Stomach (tissue), 8 donors: ENCODE measurements at regions not wholly inside any gene's neighbourhood (a gene's known extent, or its start where the extent isn't known, plus 50 kb on each side); places are given as distances from the start of the nearest gene placed in this dataset.

Experiments used
- DNase-seq, 2 donors: peaks; one replicate each; pipeline versions ENCODE4 v3.0.0 to v3.0.0-alpha.2; 2013 to 2019
- H3K27ac ChIP-seq, 5 donors: fragments of 200-600 bp in 4 of 5; sonication (generic) in 4 of 5; one replicate each; pipeline ENCODE4 v1.5.1; 2013 to 2019; ENCODE audit warnings: mild to moderate bottlenecking in 1 of 5, moderate library complexity in 1 of 5
- H3K27me3 ChIP-seq, 3 donors: fragments of 200-600 bp; sonication (generic); one replicate each; pipeline ENCODE4 v1.5.1; 2017 to 2019; ENCODE audit warnings: mixed run types in 1 of 3
- H3K36me3 ChIP-seq, 4 donors: fragments of 200-600 bp; sonication (generic); 1 replicate in 3 of 4; 2 replicates in 1 of 4; pipeline ENCODE4 v1.5.1; 2016 to 2019
- H3K4me1 ChIP-seq, 4 donors: fragments of 200-600 bp; sonication (generic); one replicate each; pipeline ENCODE4 v1.5.1; 2016 to 2019
- H3K4me3 ChIP-seq, 4 donors: fragments of 200-600 bp; sonication (generic) in 3 of 4; one replicate each; pipeline ENCODE4 v1.5.1; 2016 to 2019; ENCODE audit warnings: mild to moderate bottlenecking in 1 of 4
- H3K9me3 ChIP-seq, 4 donors: fragments of 200-600 bp; sonication (generic); one replicate each; pipeline ENCODE4 v1.5.1; 2016 to 2019
- CTCF ChIP-seq, 7 experiments: fragments of 450-650 bp in 4 of 7; fragments of 200-600 bp in 3 of 7; sonication (generic) in 3 of 7; IDR thresholded peaks; one replicate each; pipeline ENCODE4 v1.5.1; 2016 to 2019; ENCODE audit warnings: antibody characterized with exemption in 7 of 7, control low read depth in 2 of 7, mild to moderate bottlenecking in 1 of 7
- EP300 ChIP-seq: sonication (generic); formaldehyde crosslinking; IDR thresholded peaks from one replicate; pipeline ENCODE4 v1.6.1; 2017; ENCODE audit warnings: antibody characterized with exemption
- POLR2A ChIP-seq, 4 donors: fragments of 450-650 bp; IDR thresholded peaks; one replicate each; pipeline ENCODE4 v1.6.1; 2016; ENCODE audit warnings: antibody characterized with exemption in 4 of 4, control low read depth in 2 of 4, mild to moderate bottlenecking in 1 of 4, moderate library complexity in 1 of 4
- POLR2AphosphoS5 ChIP-seq, 3 donors: sonication (generic); formaldehyde crosslinking; IDR thresholded peaks; one replicate each; pipeline ENCODE4 v1.6.1; 2016; ENCODE audit warnings: antibody characterized with exemption in 3 of 3
- WGBS, 5 donors: extraction: QIAGEN DNeasy Blood & Tissue Kit in 3 of 5; methylation state at CpG; one replicate each; pipeline versions ENCODE4 v1.1.5 to v1.1.7; 2013 to 2018; 5-methylcytosine and 5-hydroxymethylcytosine counted together
- intact Hi-C: fragments of 100-400 bp; cut with DNase I; formaldehyde crosslinking; loops from one replicate; pipeline ENCODE4 v1.15.1; 2023; ENCODE audit warnings: low total_unique reads
- donor health status: healthy with polysubstance abuse.
- donor health status: Bipolar disorder and iron deficiency.
- donor health status: healthy.

- DNase-seq: no peak
- Histone ChIP-seq H3K27ac (no peak overlapping the region), H3K27me3 (no peaks in the 10 kb centered on the region), H3K4me3 (no peak overlapping the region), H3K36me3 (no peaks in the 10 kb centered on the region), H3K4me1 (peaks cover 0 to 24% (median 6%) of the 10 kb centered on the region in 4 donors), H3K9me3 (no peaks in the 10 kb centered on the region)
- TF ChIP-seq POLR2AphosphoS5 (IDR thresholded peaks at IDR 0.05): no peak
- no peak for TF ChIP-seq POLR2A (IDR thresholded peaks at IDR 0.05)
- TF ChIP-seq CTCF (IDR thresholded peaks at IDR 0.05): no peak
- no peak for TF ChIP-seq EP300
- intact Hi-C loops: no loop called here
- 91 to 95% (median 91%) methylated on average over 10 of the region's 10 CpGs for WGBS, 5 donors
Observed at GRCh38 chr2:216802516-216803215, 57.2 kb downstream of the TNP1 start.

GRCh38 chr2:216800836-216801235 lies 59.0 kb downstream of the TNP1 start:
- WGBS, 5 donors: 59 to 78% (median 76%) methylated on average over 3 of the region's 3 CpGs
- H3K27ac ChIP-seq: peak overlapping the region in 4 of 5 donors; percentile 53 to 71 (median 62)

GRCh38 chr2:216799873-216800431 lies 59.9 kb downstream of the TNP1 start:
- H3K9me3 ChIP-seq: no peaks in the 10 kb centered on the region
- no peak for TF ChIP-seq POLR2A (IDR thresholded peaks at IDR 0.05)
- TF ChIP-seq POLR2AphosphoS5 (IDR thresholded peaks at IDR 0.05): peak in 1 of 3 donors; percentile 44
- no peaks in the 10 kb centered on the region for H3K27me3 ChIP-seq
- intact Hi-C loops: no loop called here
- H3K4me3 ChIP-seq: no peak overlapping the region
- H3K36me3 ChIP-seq: no peaks in the 10 kb centered on the region
- no peak for DNase-seq
- H3K4me1 ChIP-seq: peaks cover 0 to 21% (median 5%) of the 10 kb centered on the region in 4 donors
- peak overlapping the region in 4 of 5 donors; percentile 53 to 71 (median 62) for H3K27ac ChIP-seq
- 57 to 90% (median 81%) methylated on average over 3 of the region's 3 CpGs for WGBS, 5 donors

More at GRCh38 chr2:216800836-216801235, 59.0 kb downstream of the TNP1 start:
- Histone ChIP-seq H3K4me3 (no peak overlapping the region), H3K27me3 (no peaks in the 10 kb centered on the region), H3K36me3 (no peaks in the 10 kb centered on the region), H3K9me3 (no peaks in the 10 kb centered on the region), H3K4me1 (peaks cover 0 to 21% (median 5%) of the 10 kb centered on the region in 4 donors)
- no peak for DNase-seq
- no peak for TF ChIP-seq EP300
- no peak for TF ChIP-seq CTCF (IDR thresholded peaks at IDR 0.05)
- TF ChIP-seq POLR2A (IDR thresholded peaks at IDR 0.05): no peak
- TF ChIP-seq POLR2AphosphoS5 (IDR thresholded peaks at IDR 0.05): no peak
- intact Hi-C loops: no loop called here

- H3K27ac ChIP-seq: no peak overlapping the region
- no peak for DNase-seq
- no peaks in the 10 kb centered on the region for H3K36me3 ChIP-seq
- 86 to 88% (median 88%) methylated on average over 10 of the region's 10 CpGs for WGBS, 5 donors
- H3K4me1 ChIP-seq: peaks cover 0 to 34% (median 24%) of the 10 kb centered on the region in 4 donors
- no peaks in the 10 kb centered on the region for H3K27me3 ChIP-seq
- no peaks in the 10 kb centered on the region for H3K9me3 ChIP-seq
- H3K4me3 ChIP-seq: no peak overlapping the region
- intact Hi-C loops: no loop called here
- TF ChIP-seq CTCF (IDR thresholded peaks at IDR 0.05) (no peak), POLR2AphosphoS5 (IDR thresholded peaks at IDR 0.05) (no peak), EP300 (no peak), POLR2A (IDR thresholded peaks at IDR 0.05) (no peak)
Observed at GRCh38 chr2:216796115-216796840, 63.6 kb downstream of the TNP1 start.
